HG03108 (cell line): ENCODE measurements at regions not wholly inside any gene's neighbourhood (a gene's known extent, or its start where the extent isn't known, plus 50 kb on each side); places are given as distances from the start of the nearest gene placed in this dataset.

ENCODE experiments used
- ATAC-seq: cut with Tn5 transposase; IDR thresholded peaks from one replicate; pipeline ENCODE4 v1.9.1; 2021; ENCODE audit warnings: moderate library complexity; ENCODE audit not compliant: unreplicated experiment

- ATAC-seq: no peak
Measured at GRCh38 chr1:82560566-82560965, 759.8 kb downstream of the ADGRL2 start.

- ATAC-seq: no peak
Measured at GRCh38 chr1:82555501-82555900, 754.8 kb downstream of the ADGRL2 start.

GRCh38 chr1:82549841-82550240 is 749.1 kb downstream of the ADGRL2 start:
- no peak for ATAC-seq

DNA sequence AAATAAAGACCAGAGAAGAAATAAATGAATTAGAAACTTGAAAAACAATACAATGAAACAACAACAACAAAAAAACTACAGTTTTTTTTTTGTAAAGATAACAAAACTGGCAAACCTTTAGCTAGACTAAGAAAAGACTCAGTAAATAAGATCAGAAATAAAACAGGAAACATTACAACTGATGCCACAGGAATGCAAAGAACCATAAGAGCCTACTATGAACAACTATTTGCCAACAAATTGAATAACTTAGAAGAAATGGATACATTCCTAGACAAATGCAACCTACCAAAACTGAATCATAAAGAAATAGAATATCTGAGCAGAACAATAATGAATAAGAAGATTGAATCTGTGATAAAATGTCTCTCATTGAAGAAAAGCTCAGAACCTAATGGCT is 742.0 kb downstream of the ADGRL2 start:
- ATAC-seq: no peak

DNA sequence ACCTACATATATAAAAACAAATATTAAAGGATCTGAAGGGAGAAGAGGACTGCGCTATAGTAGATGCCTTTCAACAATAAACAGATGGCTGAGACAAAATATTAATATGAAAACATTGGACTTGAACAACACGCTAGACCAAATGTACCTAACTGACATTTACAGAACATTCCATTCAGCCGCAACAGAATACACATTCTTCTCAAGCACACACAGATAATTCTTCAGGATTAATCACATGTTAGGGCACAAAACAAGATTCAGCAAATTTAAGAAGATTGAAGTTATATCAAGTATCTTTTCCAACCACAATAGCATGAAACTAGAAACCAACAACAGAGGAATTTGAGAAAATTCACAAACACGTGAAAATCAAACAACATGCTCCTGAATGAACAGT is 741.4 kb downstream of the ADGRL2 start:
- ATAC-seq: no peak

DNA sequence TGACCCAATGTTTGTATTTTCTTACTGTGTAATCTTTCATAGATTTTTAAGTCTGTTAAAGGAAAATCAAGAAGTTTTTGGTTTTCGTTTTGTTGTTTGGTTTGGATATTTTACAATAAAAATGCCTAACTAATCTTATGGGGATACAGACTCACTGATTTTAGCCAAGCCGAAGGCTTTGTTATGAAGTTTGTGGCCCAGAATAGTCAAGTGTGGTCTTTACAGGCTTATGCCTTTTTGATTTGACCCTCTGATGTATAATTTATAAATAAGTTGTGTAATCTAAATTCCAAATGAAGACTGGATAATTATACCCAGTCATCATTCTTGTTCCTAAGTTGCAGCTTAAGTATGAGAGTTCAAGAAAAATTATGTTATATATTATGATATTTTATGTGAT is 739.3 kb downstream of the ADGRL2 start:
- ATAC-seq: no peak

GRCh38 chr1:82538876-82539275 is 738.1 kb downstream of the ADGRL2 start:
- no peak for ATAC-seq

- no peak for ATAC-seq
Measured at GRCh38 chr1:82534996-82535395, 734.3 kb downstream of the ADGRL2 start.

DNA sequence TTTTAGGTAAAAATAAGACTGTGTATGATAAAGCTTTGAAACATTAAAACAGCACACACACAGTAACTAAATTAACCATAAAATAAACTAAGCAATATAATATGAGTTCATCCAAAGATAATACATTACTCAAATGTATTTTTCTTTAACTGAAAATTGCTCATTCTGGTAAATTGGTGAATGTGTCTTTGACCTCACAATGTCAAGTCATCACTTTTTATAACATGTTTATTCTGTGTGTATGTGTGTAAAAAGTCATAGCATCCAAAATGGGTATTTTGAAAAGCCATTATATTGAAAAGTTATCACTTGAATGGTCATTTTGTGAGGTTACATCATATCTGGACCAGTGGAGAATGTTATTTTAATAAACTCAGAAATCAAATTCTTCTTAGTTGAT is 724.6 kb downstream of the ADGRL2 start:
- ATAC-seq: no peak

GRCh38 chr1:82520611-82521010 is 719.9 kb downstream of the ADGRL2 start:
- ATAC-seq: no peak

DNA sequence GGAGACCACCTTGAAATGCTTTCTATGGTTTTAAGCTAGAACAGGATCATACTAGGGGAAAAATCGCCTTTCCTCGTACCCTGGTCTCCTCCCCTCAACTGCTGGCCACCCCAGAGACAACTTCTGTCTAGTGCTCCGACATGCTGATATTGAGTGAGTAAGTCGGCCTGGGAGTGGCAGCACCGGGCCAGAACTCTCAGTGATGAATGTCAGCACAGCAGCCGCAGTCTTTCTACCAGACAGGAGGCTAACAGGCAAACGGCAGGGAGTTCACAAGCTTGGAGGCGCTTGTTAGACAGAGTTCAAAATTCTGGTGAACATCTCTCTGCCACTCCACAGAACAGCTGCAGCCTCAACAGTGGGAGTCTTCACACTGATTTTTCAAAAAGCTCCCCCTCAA is 716.9 kb downstream of the ADGRL2 start:
- ATAC-seq: no peak

DNA sequence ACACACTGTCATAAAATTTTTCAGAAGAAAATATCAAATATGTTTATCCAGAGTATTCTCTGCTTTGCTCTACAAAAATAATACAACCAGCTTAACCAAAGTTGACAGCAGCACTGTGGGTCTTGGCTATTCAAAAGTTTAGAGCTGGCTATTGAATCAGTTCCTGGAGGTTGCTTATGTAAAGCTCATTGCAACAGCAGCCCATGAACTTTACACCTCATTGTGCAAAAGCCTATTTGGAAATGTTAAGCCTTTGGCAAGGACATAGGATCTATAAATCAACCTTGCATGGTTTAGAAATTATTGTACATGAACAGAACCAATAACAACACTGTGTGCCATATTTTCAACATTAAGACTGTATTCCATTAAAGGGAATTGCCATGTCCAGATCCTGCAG is 714.9 kb downstream of the ADGRL2 start:
- ATAC-seq: no peak

- ATAC-seq: no peak
Measured at GRCh38 chr1:82511441-82511840, 710.7 kb downstream of the ADGRL2 start.

DNA sequence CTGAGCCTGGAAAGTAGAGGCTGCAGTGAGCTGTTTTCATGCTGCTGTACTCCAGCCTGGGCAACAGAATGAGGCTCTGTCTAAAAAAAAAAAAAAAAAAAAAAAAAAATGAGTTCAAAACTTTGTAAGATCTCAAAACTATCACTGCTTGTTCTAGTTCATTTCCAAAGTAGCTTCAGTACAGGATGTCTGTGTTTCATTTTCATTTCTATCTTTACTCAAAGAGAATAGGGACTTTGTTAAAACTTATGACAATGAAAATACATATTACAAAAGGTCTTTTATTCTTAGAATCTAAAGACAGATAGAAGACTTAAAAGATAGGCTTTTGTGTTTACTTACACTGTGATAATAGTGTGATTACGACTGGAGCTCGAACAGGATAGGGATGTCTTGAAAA is 709.7 kb downstream of the ADGRL2 start:
- no peak for ATAC-seq

DNA sequence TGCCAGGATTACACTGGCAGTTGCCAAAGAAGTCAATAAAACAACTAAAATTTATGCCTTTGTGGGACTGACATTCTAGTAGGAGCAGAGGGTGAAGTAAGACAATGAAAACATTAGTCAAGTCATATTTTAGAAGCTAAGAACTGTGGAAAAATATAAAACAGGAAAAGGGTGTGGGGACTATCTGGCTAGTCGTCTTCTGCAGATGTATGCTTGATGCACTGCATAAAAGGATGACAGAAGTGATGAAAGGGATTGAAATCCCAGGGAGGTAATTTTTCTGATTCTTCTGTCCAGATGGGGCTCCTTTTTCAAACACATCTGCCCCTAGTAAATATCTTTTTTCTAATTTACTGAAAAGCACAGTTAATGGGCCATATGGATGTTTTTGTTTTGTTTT is 706.3 kb downstream of the ADGRL2 start:
- ATAC-seq: no peak

DNA sequence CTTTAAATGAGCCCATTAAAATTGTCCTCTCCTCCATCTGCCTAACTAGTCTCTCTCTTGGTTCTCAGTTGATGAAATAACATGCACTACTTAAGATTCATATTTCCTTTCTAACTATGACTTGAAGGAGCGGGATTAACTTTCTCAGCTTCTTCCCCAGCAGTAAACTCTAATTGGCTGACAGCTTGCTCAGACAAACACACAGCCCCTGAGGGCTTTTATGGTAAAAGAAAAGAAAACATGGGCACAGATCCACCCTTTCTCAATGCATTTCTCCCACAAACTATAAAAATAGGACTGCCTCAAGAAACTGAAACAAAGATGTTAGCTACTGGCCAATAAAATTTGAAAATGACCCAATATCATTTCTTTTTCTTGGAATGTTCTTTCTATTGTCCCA is 703.1 kb downstream of the ADGRL2 start:
- no peak for ATAC-seq

GRCh38 chr1:82499022-82499421 is 698.3 kb downstream of the ADGRL2 start:
- ATAC-seq: no peak

GRCh38 chr1:82494117-82494516 is 693.4 kb downstream of the ADGRL2 start:
- ATAC-seq: no peak

GRCh38 chr1:82492159-82492558 is 691.4 kb downstream of the ADGRL2 start:
- ATAC-seq: no peak

DNA sequence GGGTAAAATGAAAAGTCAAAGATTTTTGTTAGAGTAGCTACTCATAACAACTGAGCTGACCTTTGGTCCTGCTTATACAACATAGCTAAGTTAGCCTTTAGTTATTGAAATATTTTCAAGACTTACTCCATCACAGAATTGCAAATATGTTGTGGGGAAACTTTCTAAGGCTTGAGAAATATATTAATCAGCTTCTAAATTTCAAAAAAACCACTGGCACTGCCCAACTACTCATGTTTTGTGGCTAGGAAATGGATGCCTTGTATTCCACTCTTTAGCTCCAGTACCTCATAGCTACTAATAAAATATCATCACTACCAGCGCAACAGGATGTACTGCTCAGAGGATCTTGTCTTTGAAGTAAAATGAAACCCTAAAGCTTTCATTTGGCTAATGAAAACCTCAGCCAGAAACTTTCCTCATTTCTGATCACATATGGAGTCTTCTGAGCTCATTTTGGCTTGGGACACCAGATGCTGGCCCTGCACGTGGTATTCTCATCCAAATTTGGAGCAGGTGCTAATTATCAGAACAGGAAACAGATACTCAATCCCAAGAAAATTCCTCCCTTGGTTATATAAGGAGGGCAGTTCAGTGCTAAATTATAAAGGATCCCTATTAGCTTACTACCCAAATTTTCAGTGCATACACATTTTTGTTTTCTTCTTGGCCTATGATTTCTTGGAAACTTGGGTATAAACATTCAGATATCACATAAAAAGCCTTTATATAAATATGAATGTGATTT is 690.7 kb downstream of the ADGRL2 start:
- ATAC-seq: no peak

DNA sequence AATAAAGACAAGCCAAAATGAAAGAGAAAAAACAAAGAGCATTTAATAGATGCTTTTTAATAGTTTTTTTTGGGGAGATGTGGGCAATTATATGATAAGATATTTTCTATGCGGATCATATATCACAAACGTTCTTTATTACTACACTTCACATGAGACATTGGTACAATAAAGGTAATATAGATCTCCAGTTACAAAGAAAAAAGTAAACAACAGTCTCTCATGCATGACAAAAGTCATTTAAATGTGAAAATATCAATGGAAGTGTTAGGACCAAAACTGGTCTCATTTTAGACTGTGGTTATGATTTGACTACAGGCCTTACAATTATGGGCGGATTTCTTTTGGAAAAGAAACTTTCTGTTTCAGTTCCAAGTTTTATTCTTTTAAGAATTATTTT is 687.0 kb downstream of the ADGRL2 start:
- ATAC-seq: no peak

DNA sequence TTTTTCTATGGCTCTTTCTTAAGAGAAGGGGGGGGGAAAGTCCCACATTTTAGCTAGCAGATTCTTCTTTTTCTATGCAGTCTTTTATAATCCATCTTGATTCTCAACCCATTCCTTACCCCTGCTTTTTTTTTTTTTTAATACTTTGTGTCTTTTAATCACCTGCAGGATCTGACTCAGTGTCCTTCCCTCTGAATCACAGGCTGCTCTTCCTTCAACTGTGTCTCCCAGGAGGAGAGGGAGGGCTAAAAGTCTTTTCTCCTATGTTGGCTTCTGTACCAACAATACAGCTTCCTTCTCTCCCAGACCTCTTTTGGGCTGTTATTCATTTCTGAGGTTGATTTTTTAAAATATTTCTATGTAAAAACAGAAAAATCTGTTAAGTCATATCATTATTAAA is 686.2 kb downstream of the ADGRL2 start:
- no peak for ATAC-seq

DNA sequence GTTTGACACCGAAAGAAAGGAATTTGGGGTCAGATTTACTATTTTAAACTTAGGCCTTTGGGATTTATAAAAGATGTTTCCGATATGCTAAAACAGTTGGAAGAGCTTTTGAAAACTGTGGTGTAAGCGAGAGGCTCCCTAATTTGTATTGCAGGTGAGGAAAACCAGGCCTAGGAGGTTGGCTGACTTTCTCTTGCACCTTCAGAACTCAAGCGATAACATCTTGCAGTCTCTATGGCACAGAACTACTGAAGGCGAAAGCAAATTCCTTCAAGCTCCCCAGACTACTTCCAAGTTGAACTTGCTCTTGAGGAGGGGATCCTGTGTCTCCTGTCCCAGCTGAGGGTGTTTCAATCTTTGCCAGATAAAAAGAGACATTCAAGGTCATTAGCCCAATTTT is 685.7 kb downstream of the ADGRL2 start:
- no peak for ATAC-seq
